CD14-positive monocyte (primary cell): ENCODE measurements at regions not wholly inside any gene's neighbourhood (a gene's known extent, or its start where the extent isn't known, plus 50 kb on each side); places are given as distances from the start of the nearest gene placed in this dataset.

Experiments
- DNase-seq, 3 donors: peaks; one replicate each; pipeline ENCODE4 v3.0.0-alpha.2; 2011 to 2022
- H2AFZ ChIP-seq: 2 replicates; pipeline ENCODE4 v1.6.0; 2012; ENCODE audit warnings: mild to moderate bottlenecking, low read depth, low read length, inconsistent platforms; ENCODE audit not compliant: insufficient read depth, poor library complexity, severe bottlenecking
- H3K27ac ChIP-seq, 2 donors: 1 replicate in 1 of 2; 2 replicates in 1 of 2; pipeline ENCODE4 v1.5.1; 2012 to 2013; ENCODE audit warnings: low read length in 2 of 2, control low read depth in 1 of 2, inconsistent platforms in 1 of 2, low read depth in 1 of 2, mild to moderate bottlenecking in 1 of 2
- H3K27me3 ChIP-seq, 2 donors: one replicate each; pipeline versions ENCODE4 v1.6.0 to v1.6.1; 2011 to 2013; ENCODE audit warnings: low read length in 2 of 2; ENCODE audit not compliant: control insufficient read depth in 2 of 2, insufficient read depth in 2 of 2
- H3K36me3 ChIP-seq, 2 donors: replicated peaks in 1 of 2; 1 replicate in 1 of 2; 2 replicates in 1 of 2; pipeline versions ENCODE4 v1.5.1 to v1.6.1; 2012 to 2013; ENCODE audit warnings: low read length in 2 of 2, control low read depth in 1 of 2, inconsistent platforms in 1 of 2, mild to moderate bottlenecking in 1 of 2; ENCODE audit not compliant: insufficient read depth in 2 of 2, control insufficient read depth in 1 of 2
- H3K4me1 ChIP-seq, 2 donors: 1 replicate in 1 of 2; 2 replicates in 1 of 2; pipeline versions ENCODE4 v1.5.1 to v1.6.1; 2012 to 2013; ENCODE audit warnings: low read length in 2 of 2, control low read depth in 1 of 2, inconsistent platforms in 1 of 2, mild to moderate bottlenecking in 1 of 2, moderate library complexity in 1 of 2; ENCODE audit not compliant: insufficient read depth in 2 of 2, control insufficient read depth in 1 of 2
- H3K4me2 ChIP-seq: replicated peaks from 2 replicates; pipeline ENCODE3; 2012; ENCODE audit warnings: low read length, moderate library complexity, mild to moderate bottlenecking; ENCODE audit not compliant: poor library complexity, severe bottlenecking; ENCODE audit errors: extremely low read depth
- H3K4me3 ChIP-seq, 3 experiments: fragments of 200-600 bp in 1 of 3; sonication (generic) in 1 of 3; replicated peaks in 1 of 3; 1 replicate in 2 of 3; 2 replicates in 1 of 3; pipeline ENCODE4 v1.5.1; 2011 to 2013; ENCODE audit warnings: low read length in 3 of 3, mild to moderate bottlenecking in 3 of 3, control low read depth in 2 of 3, low read depth in 2 of 3, inconsistent platforms in 1 of 3, moderate library complexity in 1 of 3
- H3K79me2 ChIP-seq: 2 replicates; pipeline ENCODE4 v1.6.0; 2012; ENCODE audit warnings: mild to moderate bottlenecking, control low read depth, inconsistent platforms, low read length, moderate library complexity; ENCODE audit not compliant: insufficient read depth
- H3K9ac ChIP-seq: 2 replicates; pipeline ENCODE4 v1.6.0; 2017; ENCODE audit warnings: low read length, mild to moderate bottlenecking; ENCODE audit not compliant: insufficient read depth, poor library complexity, severe bottlenecking
- H3K9me3 ChIP-seq, 2 donors: replicated peaks in 1 of 2; 1 replicate in 1 of 2; 2 replicates in 1 of 2; pipeline versions ENCODE4 v1.5.1 to v1.6.1; 2012 to 2013; ENCODE audit warnings: low read length in 2 of 2, control low read depth in 1 of 2; ENCODE audit not compliant: control insufficient read depth in 1 of 2, insufficient read depth in 1 of 2
- H4K20me1 ChIP-seq: 2 replicates; pipeline ENCODE4 v1.6.0; 2012; ENCODE audit warnings: mild to moderate bottlenecking, low read length, control low read depth, moderate library complexity; ENCODE audit not compliant: insufficient read depth
- H3K27ac Mint-ChIP-seq, 7 donors: one replicate each; pipeline ENCODE4 v1.8.0; 2020; ENCODE audit warnings: mild to moderate bottlenecking in 7 of 7, mixed read lengths in 7 of 7, moderate library complexity in 6 of 7, inconsistent platforms in 2 of 7
- H3K27me3 Mint-ChIP-seq, 3 donors: one replicate each; pipeline ENCODE4 v1.8.0; 2021 to 2022; ENCODE audit warnings: low read depth in 3 of 3, mild to moderate bottlenecking in 3 of 3, mixed read lengths in 3 of 3, moderate library complexity in 3 of 3, inconsistent platforms in 1 of 3
- H3K36me3 Mint-ChIP-seq, 2 donors: one replicate each; pipeline ENCODE4 v1.8.0; 2020; ENCODE audit warnings: mixed read lengths in 2 of 2, inconsistent platforms in 1 of 2, mild to moderate bottlenecking in 1 of 2
- H3K4me1 Mint-ChIP-seq: one replicate; pipeline ENCODE4 v1.8.0; 2020; ENCODE audit warnings: mild to moderate bottlenecking, mixed read lengths
- H3K4me3 Mint-ChIP-seq, 2 donors: one replicate each; pipeline ENCODE4 v1.8.0; 2020; ENCODE audit warnings: mild to moderate bottlenecking in 2 of 2, mixed read lengths in 2 of 2, moderate library complexity in 1 of 2
- H3K9me3 Mint-ChIP-seq, 7 donors: one replicate each; pipeline ENCODE4 v1.8.0; 2020 to 2022; ENCODE audit warnings: mixed read lengths in 7 of 7, mild to moderate bottlenecking in 6 of 7, moderate library complexity in 6 of 7, inconsistent platforms in 2 of 7
- CTCF ChIP-seq: fragments of 200-600 bp; IDR thresholded peaks from one replicate; pipeline ENCODE4 v1.8.0; 2022; ENCODE audit warnings: antibody characterized with exemption, mild to moderate bottlenecking
- WGBS: methylation state at CpG from one replicate; pipeline ENCODE4 v1.1.5; 2013; ENCODE audit warnings: missing lambda C conversion rate; ENCODE audit not compliant: insufficient coverage; 5-methylcytosine and 5-hydroxymethylcytosine counted together
- intact Hi-C, 2 donors: fragments of 100-400 bp; cut with micrococcal nuclease; formaldehyde crosslinking; loops; one replicate each; pipeline versions ENCODE4 v1.15.0 to v1.15.1; 2023

GRCh38 chr6:44535967-44536366 lies 148.5 kb downstream of the CDC5L start:
- Histone ChIP-seq H3K27ac (no peak overlapping the region), H3K79me2 (no peaks in the 10 kb centered on the region), H3K4me3 (no peak overlapping the region), H3K9me3 (peaks cover 0 to 3% of the 10 kb centered on the region in 2 donors), H3K27me3 (peaks cover 0 to 10% of the 10 kb centered on the region in 2 donors), H3K4me2 (no peak overlapping the region), H2AFZ (no peak overlapping the region), H4K20me1 (no peaks in the 10 kb centered on the region), H3K9ac (no peak overlapping the region), H3K4me1 (peaks cover 18 to 19% of the 10 kb centered on the region in 2 donors), H3K36me3 (no peaks in the 10 kb centered on the region)
- Mint-ChIP-seq H3K27ac (no peak overlapping the region), H3K27me3 (peaks cover 12 to 19% (median 17%) of the 10 kb centered on the region in 3 donors), H3K36me3 (no peaks in the 10 kb centered on the region), H3K4me3 (no peak overlapping the region), H3K4me1 (peaks cover 23% of the 10 kb centered on the region), H3K9me3 (peaks cover 0 to 8% (median 3%) of the 10 kb centered on the region in 7 donors)
- no peak for DNase-seq
- no peak for TF ChIP-seq CTCF
- WGBS: 100% methylated on average over 3 of the region's 4 CpGs
- intact Hi-C loops: no loop called here

- Histone ChIP-seq H3K9ac (no peak overlapping the region), H3K27ac (no peak overlapping the region), H3K4me1 (peaks cover 18 to 19% of the 10 kb centered on the region in 2 donors), H3K79me2 (no peaks in the 10 kb centered on the region), H3K27me3 (peaks cover 0 to 4% of the 10 kb centered on the region in 2 donors), H4K20me1 (no peaks in the 10 kb centered on the region), H3K4me3 (no peak overlapping the region), H3K36me3 (no peaks in the 10 kb centered on the region), H3K9me3 (peaks cover 0 to 4% of the 10 kb centered on the region in 2 donors), H2AFZ (no peak overlapping the region), H3K4me2 (no peak overlapping the region)
- Mint-ChIP-seq H3K9me3 (peaks cover 1 to 9% (median 7%) of the 10 kb centered on the region in 7 donors), H3K4me3 (no peak overlapping the region), H3K4me1 (peaks cover 23% of the 10 kb centered on the region), H3K36me3 (no peaks in the 10 kb centered on the region), H3K27ac (no peak overlapping the region), H3K27me3 (peaks cover 8 to 11% (median 10%) of the 10 kb centered on the region in 3 donors)
- DNase-seq: no peak
- intact Hi-C loops: no loop called here
- TF ChIP-seq CTCF: no peak
- WGBS: 86% methylated on average over 5 of the region's 10 CpGs
Measured at GRCh38 chr6:44537306-44538049, 150.0 kb downstream of the CDC5L start.
